HG03039 (cell line): ENCODE measurements at regions not wholly inside any gene's neighbourhood (a gene's known extent, or its start where the extent isn't known, plus 50 kb on each side); places are given as distances from the start of the nearest gene placed in this dataset.

Experiments
- ATAC-seq: cut with Tn5 transposase; IDR thresholded peaks from one replicate; pipeline ENCODE4 v1.9.1; 2021; ENCODE audit warnings: mild to moderate bottlenecking, moderate library complexity; ENCODE audit not compliant: unreplicated experiment

- ATAC-seq: no peak
Measured at GRCh38 chr1:94646786-94647555, 105.4 kb upstream of the F3 start.

- no peak for ATAC-seq
Measured at GRCh38 chr1:94646141-94646643, 104.6 kb upstream of the F3 start.

GRCh38 chr1:94644352-94644751 lies 102.8 kb upstream of the F3 start:
- no peak for ATAC-seq

GRCh38 chr1:94643819-94644218 lies 102.3 kb upstream of the F3 start:
- ATAC-seq: no peak

- ATAC-seq: no peak
Measured at GRCh38 chr1:94642617-94643321, 101.2 kb upstream of the F3 start.

- no peak for ATAC-seq
Measured at GRCh38 chr1:94641990-94642389, 100.4 kb upstream of the F3 start.

- no peak for ATAC-seq
Measured at GRCh38 chr1:94640125-94640524, 98.6 kb upstream of the F3 start.

GRCh38 chr1:94637121-94637520 lies 95.6 kb upstream of the F3 start:
- no peak for ATAC-seq

- ATAC-seq: no peak
Measured at GRCh38 chr1:94636624-94637023, 95.1 kb upstream of the F3 start.

- no peak for ATAC-seq
Measured at GRCh38 chr1:94636100-94636499, 94.5 kb upstream of the F3 start.

- ATAC-seq: no peak
Measured at GRCh38 chr1:94634977-94635416, 93.4 kb upstream of the F3 start.

- no peak for ATAC-seq
Measured at GRCh38 chr1:94633051-94633450, 91.5 kb upstream of the F3 start.

GRCh38 chr1:94629259-94630181 lies 88.0 kb upstream of the F3 start:
- ATAC-seq: no peak

- no peak for ATAC-seq
Measured at GRCh38 chr1:94628499-94628843, 86.9 kb upstream of the F3 start.

GRCh38 chr1:94627771-94628498 lies 86.4 kb upstream of the F3 start:
- ATAC-seq: no peak

- no peak for ATAC-seq
Measured at GRCh38 chr1:94624203-94624602, 82.6 kb upstream of the F3 start.

GRCh38 chr1:94623560-94624148 lies 82.1 kb upstream of the F3 start:
- no peak for ATAC-seq

- no peak for ATAC-seq
Measured at GRCh38 chr1:94622757-94623156, 81.2 kb upstream of the F3 start.

- no peak for ATAC-seq
Measured at GRCh38 chr1:94621802-94622201, 80.2 kb upstream of the F3 start.

GRCh38 chr1:94621395-94621794 lies 79.8 kb upstream of the F3 start:
- ATAC-seq: no peak
